HCT116 (cell line): ENCODE measurements at regions not wholly inside any gene's neighbourhood (a gene's known extent, or its start where the extent isn't known, plus 50 kb on each side); places are given as distances from the start of the nearest gene placed in this dataset.

ENCODE experiments used
- ATAC-seq: fragments of 200-7000 bp; cut with Tn5 transposase; 2 replicates; pipeline ENCODE4 v1.9.1; 2020; ENCODE audit warnings: mild to moderate bottlenecking, moderate library complexity
- BruUV-seq: library from RNA; stranded (reverse); fragments of 400-500 nt; replicated peaks from 2 replicates; lab custom pipeline; 2021; lab: Mats Ljungman, UMichigan
- CTCF ChIA-PET: fragments of 300-600 bp; sonication (Branson Sonifier 250); formaldehyde crosslinking; loops from one replicate; lab custom pipeline; 2021; ENCODE audit warnings: antibody characterized with exemption; lab: Charles Lee
- POLR2A ChIA-PET: fragments of 300-600, 350-600 bp; sonication (Branson Sonifier 250); formaldehyde crosslinking; loops from one replicate; lab custom pipeline; 2021; ENCODE audit warnings: antibody characterized with exemption; lab: Charles Lee
- RAD21 ChIA-PET, 2 experiments: fragments of 300-600 bp; sonication (Branson Sonifier 250); formaldehyde crosslinking; loops; one replicate each; lab custom pipeline; 2023; ENCODE audit warnings: low total read pairs in 2 of 2; ENCODE audit not compliant: uncharacterized antibody in 2 of 2, unreplicated experiment in 2 of 2, low non-redundant PET in 1 of 2; lab: Charles Lee
- DNase-seq: peaks from one replicate; pipeline ENCODE4 v3.0.0-alpha.2; 2010; ENCODE audit warnings: low read depth, low spot score
- H2AFZ ChIP-seq: fragments of 200-600 bp; shearing (Covaris generic), sonication (generic); 2 replicates; pipeline ENCODE4 v1.6.1; 2017; ENCODE audit warnings: low read depth, mixed run types, mixed read lengths, antibody characterized with exemption, low read length; ENCODE audit not compliant: poor library complexity, severe bottlenecking
- H3K27ac ChIP-seq: 2 replicates; pipeline ENCODE4 v1.5.1; 2012; ENCODE audit warnings: low read depth, low read length
- H3K27me3 ChIP-seq: fragments of 200-600 bp; sonication (generic); 2 replicates; pipeline ENCODE4 v1.6.1; 2016; ENCODE audit warnings: mixed run types, low read length, mixed read lengths; ENCODE audit not compliant: insufficient read depth
- H3K36me3 ChIP-seq, 2 experiments: fragments of 200-500 bp in 1 of 2; fragments of 200-600 bp in 1 of 2; sonication (Bioruptor generic) in 1 of 2; sonication (generic) in 1 of 2; 2 replicates each; pipeline versions ENCODE4 v1.5.1 to v1.6.1; 2014 to 2016; ENCODE audit warnings: low read length in 2 of 2, inconsistent platforms in 1 of 2, mixed read lengths in 1 of 2, mixed run types in 1 of 2; ENCODE audit not compliant: insufficient read depth in 2 of 2, control insufficient read depth in 1 of 2
- H3K4me1 ChIP-seq, 2 experiments: fragments of 200-600 bp in 1 of 2; sonication (generic) in 1 of 2; 2 replicates each; pipeline versions ENCODE4 v1.5.1 to v1.6.1; 2012 to 2017; ENCODE audit warnings: low read length in 2 of 2, inconsistent platforms in 1 of 2, mild to moderate bottlenecking in 1 of 2, mixed read lengths in 1 of 2, mixed run types in 1 of 2, moderate library complexity in 1 of 2; ENCODE audit not compliant: insufficient read depth in 2 of 2, control insufficient read depth in 1 of 2
- H3K4me2 ChIP-seq: fragments of 200-600 bp; sonication (generic); 2 replicates; pipeline ENCODE4 v1.6.1; 2017; ENCODE audit warnings: mixed run types, low read length, mixed read lengths
- H3K4me3 ChIP-seq, 2 experiments: fragments of 200-600 bp in 1 of 2; sonication (generic) in 1 of 2; replicated peaks in 1 of 2; 2 replicates each; pipeline ENCODE4 v1.5.1; 2011 to 2016; ENCODE audit warnings: low read length in 2 of 2, control low read depth in 1 of 2, low read depth in 1 of 2, mild to moderate bottlenecking in 1 of 2, mixed read lengths in 1 of 2, mixed run types in 1 of 2
- H3K79me2 ChIP-seq: fragments of 200-600 bp; sonication (generic); 2 replicates; pipeline ENCODE4 v1.6.1; 2017; ENCODE audit warnings: mild to moderate bottlenecking, mixed run types, low read length, moderate library complexity, mixed read lengths; ENCODE audit not compliant: insufficient read depth
- H3K9ac ChIP-seq: fragments of 200-600 bp; sonication (generic); 2 replicates; pipeline ENCODE4 v1.6.1; 2016; ENCODE audit warnings: low read length, mixed read lengths
- H3K9me2 ChIP-seq: fragments of 200-600 bp; sonication (generic), shearing (Covaris generic); 2 replicates; pipeline ENCODE4 v1.6.1; 2017; ENCODE audit warnings: mixed run types, mild to moderate bottlenecking, moderate library complexity; ENCODE audit not compliant: insufficient read depth
- H3K9me3 ChIP-seq, 2 experiments: fragments of 200-500 bp in 1 of 2; fragments of 200-600 bp in 1 of 2; sonication (Bioruptor generic) in 1 of 2; sonication (generic) in 1 of 2; 2 replicates each; pipeline ENCODE4 v1.6.1; 2014 to 2017; ENCODE audit warnings: low read length in 2 of 2, mixed read lengths in 2 of 2, inconsistent platforms in 1 of 2, low read depth in 1 of 2, mild to moderate bottlenecking in 1 of 2, mixed run types in 1 of 2, moderate library complexity in 1 of 2; ENCODE audit not compliant: control insufficient read depth in 1 of 2, insufficient read depth in 1 of 2
- H4K20me1 ChIP-seq: fragments of 200-600 bp; sonication (generic), shearing (Covaris generic); 2 replicates; pipeline ENCODE4 v1.6.1; 2017; ENCODE audit warnings: mixed run types, mild to moderate bottlenecking, moderate library complexity; ENCODE audit not compliant: insufficient read depth
- CTCF ChIP-seq, 3 experiments: fragments of 200-600 bp in 1 of 3; sonication (generic) in 1 of 3; IDR thresholded peaks in 2 of 3; conservative IDR thresholded peaks in 1 of 3; 2 replicates each; pipeline ENCODE4 v1.5.1; 2012 to 2017; ENCODE audit warnings: low read depth in 2 of 3, low read length in 2 of 3, antibody characterized with exemption in 1 of 3, borderline replicate concordance in 1 of 3, control low read depth in 1 of 3, mild to moderate bottlenecking in 1 of 3, mixed read lengths in 1 of 3, mixed run types in 1 of 3, moderate library complexity in 1 of 3; ENCODE audit not compliant: insufficient read depth in 1 of 3
- ELF1 ChIP-seq: IDR thresholded peaks from 2 replicates; pipeline ENCODE4 v1.6.1; 2012; ENCODE audit warnings: low read depth, borderline replicate concordance
- EZH2phosphoT487 ChIP-seq: fragments of 200-600 bp; IDR thresholded peaks from 2 replicates; pipeline ENCODE4 v1.6.1; 2018; ENCODE audit warnings: antibody characterized with exemption, borderline replicate concordance
- SIN3A ChIP-seq: IDR thresholded peaks from 2 replicates; pipeline ENCODE4 v1.6.1; 2012; ENCODE audit warnings: low read depth
- intact Hi-C: fragments of 100-400 bp; cut with micrococcal nuclease; formaldehyde crosslinking; loops from 2 replicates; pipeline ENCODE4 v1.10.0; 2022
- TF ChIP-seq, protein P1 (sequence below): IDR thresholded peaks from 2 replicates; pipeline ENCODE4 v1.6.1; 2011; ENCODE audit warnings: mild to moderate bottlenecking, low read length, moderate library complexity; ENCODE audit not compliant: insufficient replicate concordance; ENCODE audit errors: extremely low read depth

DNA sequence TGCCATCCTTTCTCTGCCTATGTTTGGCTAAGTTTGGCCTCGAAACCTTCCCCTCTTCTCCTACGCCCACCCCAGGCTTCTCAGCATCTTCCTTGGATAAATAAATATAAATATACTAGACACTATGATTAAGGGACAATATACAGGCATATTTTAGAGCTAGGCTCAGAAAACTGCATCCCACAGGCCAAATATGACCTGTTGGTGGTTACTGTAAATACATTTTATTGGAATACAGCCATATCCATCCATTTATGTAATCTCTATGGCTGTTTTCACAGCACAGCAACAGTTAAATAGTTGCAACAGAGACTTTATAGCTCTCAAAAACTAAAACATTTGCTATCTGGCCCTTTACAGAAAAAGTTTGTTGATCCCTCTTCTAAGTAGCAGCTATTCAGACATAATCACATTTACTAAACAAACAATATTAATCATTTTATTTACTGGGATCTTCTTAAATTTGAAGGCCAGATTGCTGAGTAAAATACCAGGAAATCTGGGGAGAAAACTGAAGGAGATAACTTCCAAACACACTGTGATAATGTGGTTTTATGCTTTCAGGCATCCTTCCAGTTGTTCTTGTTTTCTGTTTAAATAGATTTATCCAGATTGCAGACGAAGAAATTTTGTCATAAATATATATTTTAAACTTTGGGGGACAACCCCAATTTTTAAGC lies 269.7 kb upstream of the THRB start:
- Histone ChIP-seq H3K4me2 (no peak overlapping the region), H3K27ac (no peak overlapping the region), H3K4me3 (no peak overlapping the region), H3K9me2 (no peaks in the 10 kb centered on the region), H3K36me3 (no peaks in the 10 kb centered on the region), H3K9ac (no peak overlapping the region), H3K27me3 (peaks cover 34% of the 10 kb centered on the region), H3K9me3 (no peaks in the 10 kb centered on the region), H2AFZ (no peak overlapping the region), H3K79me2 (no peaks in the 10 kb centered on the region), H3K4me1 (no peaks in the 10 kb centered on the region), H4K20me1 (no peaks in the 10 kb centered on the region)
- TF ChIP-seq SIN3A (no peak), EZH2phosphoT487 (no peak), ELF1 (no peak), CTCF (IDR thresholded peaks at IDR 0.05 in 2 of 3, conservative IDR thresholded peaks at IDR 0.05 in 1 of 3; ENCODE audit: borderline replicate concordance in 1 of 3, insufficient read depth in 1 of 3, low read depth in 2 of 3, low read length in 2 of 3) (no peak)
- TF ChIP-seq, protein P1, sequence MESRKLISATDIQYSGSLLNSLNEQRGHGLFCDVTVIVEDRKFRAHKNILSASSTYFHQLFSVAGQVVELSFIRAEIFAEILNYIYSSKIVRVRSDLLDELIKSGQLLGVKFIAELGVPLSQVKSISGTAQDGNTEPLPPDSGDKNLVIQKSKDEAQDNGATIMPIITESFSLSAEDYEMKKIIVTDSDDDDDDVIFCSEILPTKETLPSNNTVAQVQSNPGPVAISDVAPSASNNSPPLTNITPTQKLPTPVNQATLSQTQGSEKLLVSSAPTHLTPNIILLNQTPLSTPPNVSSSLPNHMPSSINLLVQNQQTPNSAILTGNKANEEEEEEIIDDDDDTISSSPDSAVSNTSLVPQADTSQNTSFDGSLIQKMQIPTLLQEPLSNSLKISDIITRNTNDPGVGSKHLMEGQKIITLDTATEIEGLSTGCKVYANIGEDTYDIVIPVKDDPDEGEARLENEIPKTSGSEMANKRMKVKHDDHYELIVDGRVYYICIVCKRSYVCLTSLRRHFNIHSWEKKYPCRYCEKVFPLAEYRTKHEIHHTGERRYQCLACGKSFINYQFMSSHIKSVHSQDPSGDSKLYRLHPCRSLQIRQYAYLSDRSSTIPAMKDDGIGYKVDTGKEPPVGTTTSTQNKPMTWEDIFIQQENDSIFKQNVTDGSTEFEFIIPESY, result no peak
- DNase-seq (no peak), ATAC-seq (no peak)
- no TSS peak for BruUV-seq
- CTCF ChIA-PET, result interaction anchor here (1.1 kb wide), 1 partner anchor 10 kb away, joined by 3 read pairs; no protein-coding TSS in a partner anchor
- RAD21 ChIA-PET, result no interaction called here
- POLR2A ChIA-PET, result no interaction called here
- intact Hi-C loops, result no loop called here
